ENCODE measurements at regions not wholly inside any gene's neighbourhood (a gene's known extent, or its start where the extent isn't known, plus 50 kb on each side); places are given as distances from the start of the nearest gene placed in this dataset.
"Not testable (repeated sequence)": the region's sequence is repeated elsewhere in the genome, so short reads cannot be mapped to it uniquely, and the experiment has no call there.

DNA sequence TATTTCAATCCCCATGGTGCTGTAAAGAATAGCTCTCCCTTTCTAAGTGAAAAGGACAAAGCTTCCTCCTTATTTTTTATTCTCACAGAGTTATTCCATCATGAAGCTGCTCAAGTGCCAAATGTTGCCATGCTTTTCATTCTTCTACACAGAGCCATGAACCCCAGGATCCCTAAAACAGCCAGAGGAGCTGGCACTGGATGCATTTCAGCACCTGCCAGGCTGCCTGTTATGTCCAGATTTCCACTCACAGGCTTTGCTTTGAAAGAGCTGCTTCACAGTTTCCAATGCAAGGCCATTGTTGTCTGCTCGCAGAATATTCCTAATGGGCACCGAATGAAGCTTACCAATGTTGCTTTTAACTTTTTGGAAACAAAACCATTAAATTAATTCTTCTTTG lies 256.2 kb upstream of the NPSR1 start:
- DNase-seq = no peak

DNA sequence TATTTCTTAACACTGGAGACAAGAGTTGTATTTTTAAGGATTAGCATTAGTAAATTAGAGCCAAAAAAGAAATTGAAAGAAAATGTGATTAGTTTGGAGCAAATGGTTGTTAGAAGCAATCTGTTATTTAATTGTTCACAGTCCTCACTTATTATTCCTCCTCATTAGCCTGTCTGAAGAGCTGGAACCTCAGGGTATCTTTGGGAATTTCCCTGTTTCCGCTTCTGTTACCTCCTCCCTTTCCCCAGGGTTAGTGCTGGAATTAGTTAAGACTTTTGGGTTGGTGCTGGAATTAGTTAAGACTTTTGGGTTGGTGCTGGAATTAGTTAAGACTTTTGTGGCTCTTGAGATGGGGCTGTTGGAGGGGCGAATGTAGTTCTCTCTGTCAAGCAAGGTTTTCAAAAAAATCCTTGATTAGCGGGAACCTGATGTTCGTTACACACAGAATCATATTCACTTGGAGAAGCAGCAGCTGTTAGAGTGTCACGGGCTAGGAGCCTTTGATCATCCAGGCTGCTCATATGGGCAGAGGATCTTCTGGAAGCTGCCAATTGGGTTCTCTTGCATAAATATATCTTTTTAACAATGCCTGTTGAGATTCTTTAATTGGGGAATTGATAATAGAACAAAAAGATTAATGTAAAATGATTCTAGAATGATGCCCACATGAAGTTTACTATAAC lies 251.0 kb upstream of the NPSR1 start:
- DNase-seq = no peak

DNA sequence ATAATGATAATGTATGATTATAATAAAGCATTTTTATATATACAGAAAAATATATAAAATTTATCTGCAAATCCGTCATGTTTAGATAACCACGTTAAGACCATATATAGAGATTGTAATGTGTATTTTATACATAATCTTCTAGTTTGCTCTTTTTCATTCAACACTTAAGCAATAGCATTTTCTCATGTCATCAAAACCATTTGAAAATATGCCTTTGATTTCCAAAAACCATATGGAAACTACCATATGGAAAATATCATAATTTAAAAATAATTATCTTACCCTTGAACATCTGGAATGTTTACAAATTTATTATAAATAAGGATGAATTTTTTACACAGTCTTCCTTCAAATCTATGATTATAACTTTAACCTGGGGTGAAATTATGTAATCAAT lies 250.4 kb upstream of the NPSR1 start:
- no peak for DNase-seq

DNA sequence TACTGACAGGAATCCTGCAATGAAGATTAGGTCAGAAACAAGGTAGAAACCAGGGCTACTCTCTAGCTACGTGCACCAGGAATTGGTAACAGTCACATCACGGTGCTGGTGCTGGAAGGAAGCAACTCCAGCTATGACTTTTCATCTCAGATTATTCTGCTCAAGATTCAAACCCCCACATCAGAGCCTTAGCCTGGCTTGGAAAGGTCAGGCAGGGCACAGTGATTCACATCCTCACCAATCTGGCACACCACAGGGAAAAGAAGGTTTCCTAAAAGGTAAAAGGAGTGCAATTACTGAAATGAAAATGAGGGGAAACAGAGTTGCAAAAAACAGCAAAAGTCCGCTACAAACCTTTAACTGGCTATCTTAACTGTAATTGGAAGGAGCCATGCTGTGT lies 240.2 kb upstream of the NPSR1 start:
- no peak for DNase-seq

DNA sequence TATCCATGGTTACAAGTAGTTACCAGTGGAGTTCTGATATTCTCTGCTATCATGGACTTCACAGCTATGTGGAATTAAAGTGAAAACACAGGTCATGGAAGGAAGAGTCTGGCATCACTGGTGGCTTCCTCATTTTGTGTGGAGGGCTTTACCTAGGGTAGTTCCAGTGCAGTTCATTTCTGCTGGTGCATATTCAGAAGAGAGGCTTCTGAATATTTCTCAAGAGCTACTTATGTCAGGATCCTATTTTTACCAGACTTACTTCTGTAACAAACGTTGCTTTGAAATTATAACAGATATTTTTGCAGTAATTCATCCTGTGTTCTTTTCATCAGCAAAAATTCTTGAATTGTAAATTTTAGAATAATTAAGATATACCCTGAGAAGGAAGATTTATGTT lies 236.5 kb upstream of the NPSR1 start:
- no peak for DNase-seq

DNA sequence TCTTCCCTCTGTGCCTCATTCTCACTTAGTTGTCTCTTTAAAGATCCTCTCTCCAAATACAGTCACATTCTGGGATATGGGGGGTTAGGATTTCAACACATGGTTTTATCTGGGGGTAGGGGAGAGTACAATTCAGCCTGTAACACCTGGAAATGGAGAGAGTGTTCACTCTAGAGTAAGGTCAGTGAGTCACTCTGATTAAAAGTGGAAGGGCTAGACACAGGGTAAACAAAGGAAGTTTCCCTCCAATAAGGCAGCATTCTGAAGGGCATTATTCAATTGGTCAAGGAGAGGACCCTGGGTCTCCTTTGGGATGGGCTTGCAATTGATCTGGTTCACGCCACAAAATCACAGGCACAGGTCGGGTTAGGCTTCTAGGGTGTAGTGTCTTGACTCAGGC lies 232.8 kb upstream of the NPSR1 start:
- no peak for DNase-seq

DNA sequence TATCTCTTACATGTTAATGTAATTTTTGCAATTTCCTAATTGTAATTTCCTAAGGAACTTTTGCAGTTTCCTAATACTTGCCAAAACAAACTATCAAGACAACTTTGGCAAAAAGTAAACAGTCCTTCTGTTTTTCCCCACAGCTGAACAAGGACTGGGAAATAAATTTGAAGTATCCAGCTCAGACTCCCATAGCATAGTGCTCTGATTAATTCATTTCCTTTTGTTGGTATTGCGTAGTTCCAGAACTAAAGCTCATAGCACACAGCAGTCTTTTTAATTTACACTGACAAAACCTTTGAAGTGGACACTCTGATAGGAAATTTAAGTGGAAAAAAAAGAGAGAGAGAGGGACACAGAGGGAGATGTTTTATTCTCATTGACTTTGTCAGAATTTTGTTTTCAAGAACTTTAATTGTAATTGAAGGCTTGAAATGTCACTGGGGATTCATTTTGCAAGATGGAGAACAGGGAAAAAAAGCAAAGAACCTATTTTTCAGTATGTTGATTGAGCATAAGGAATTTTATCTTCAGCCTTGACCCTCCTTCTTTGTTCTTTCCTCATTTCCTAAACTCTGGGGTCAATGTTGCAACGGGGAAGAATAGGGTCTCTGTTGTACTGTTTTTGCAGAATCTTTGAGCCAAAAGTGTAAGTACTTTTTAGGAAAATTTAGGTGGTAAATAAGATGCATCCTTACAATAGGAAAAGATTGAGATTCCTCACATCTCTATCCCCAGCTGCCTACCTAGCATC lies 232.2 kb upstream of the NPSR1 start:
- DNase-seq = no peak

DNA sequence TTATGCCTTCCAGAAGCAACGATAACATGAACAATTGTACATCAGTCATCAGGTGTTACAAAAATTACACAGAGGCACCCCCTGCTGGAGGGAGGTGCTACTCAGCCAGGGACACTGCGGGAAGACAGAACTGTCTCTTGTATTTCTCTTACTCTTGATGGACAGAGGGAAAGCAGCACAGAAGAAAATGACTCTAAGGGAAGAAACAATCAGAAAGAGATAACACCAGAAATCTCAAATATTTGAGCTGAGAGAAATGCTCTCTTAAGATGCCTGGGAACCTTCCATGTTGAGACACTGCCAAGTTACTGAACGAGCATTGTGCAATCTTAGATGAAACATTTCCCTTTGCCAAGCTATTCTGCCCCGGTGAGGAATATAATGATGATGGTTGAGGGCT lies 227.6 kb upstream of the NPSR1 start:
- DNase-seq = no peak

DNA sequence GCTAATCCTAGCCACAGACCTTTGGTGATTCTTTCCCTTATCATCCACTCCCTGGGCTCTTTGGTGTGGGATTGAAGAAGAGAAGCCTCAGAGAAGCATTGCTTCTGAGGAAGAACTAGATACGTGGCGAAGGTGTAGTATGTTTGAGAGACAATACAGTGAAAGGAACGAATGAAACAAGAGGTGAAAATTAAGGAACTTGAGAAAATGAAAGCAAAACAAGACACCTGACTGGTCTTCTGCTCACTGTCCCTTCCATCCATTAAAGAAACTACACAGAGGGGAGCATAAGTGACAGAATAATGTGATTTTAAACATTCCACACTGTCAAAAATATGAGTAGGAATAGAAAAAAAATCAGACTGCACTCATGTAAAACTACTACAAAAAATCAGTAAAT lies 219.6 kb upstream of the NPSR1 start:
- DNase-seq = no peak

DNA sequence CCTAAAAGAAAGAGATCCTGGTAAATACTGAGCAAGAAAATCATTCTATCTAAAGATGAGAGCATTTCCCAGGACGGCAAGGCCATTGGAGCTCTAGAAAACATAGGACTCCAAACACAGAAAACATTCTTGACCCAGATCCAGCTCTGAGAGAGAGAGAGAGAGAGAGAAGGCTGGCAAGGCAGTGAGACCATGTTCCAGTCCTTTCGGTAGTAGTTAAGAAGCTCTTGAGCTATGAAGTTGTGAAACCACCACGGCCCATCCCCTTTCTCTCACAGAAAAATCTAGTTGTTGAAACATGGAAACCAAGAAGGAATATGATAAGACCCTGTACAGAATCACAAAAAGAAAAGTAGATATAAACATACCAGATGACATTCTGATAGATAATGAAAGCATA lies 212.4 kb upstream of the NPSR1 start:
- no peak for DNase-seq

DNA sequence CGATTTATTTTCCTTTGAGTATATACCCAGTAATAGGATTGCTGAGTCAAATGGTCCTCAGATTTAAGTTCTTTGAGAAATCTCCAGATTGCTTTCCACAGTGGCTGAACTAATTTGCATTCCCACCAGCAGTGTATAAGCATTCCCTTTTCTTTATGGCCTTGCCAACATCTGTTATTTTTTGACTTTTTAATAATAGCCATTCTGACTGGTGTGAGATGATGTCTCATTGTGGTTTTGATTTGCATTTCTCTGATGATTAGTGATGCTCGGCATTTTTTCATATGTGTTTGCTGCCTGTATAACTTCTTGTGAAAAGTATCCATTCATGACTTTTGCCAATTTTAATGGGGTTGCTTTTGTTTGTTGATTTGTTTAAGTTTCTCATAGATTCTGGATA lies 209.5 kb upstream of the NPSR1 start:
- DNase-seq = not testable (repeated sequence)

DNA sequence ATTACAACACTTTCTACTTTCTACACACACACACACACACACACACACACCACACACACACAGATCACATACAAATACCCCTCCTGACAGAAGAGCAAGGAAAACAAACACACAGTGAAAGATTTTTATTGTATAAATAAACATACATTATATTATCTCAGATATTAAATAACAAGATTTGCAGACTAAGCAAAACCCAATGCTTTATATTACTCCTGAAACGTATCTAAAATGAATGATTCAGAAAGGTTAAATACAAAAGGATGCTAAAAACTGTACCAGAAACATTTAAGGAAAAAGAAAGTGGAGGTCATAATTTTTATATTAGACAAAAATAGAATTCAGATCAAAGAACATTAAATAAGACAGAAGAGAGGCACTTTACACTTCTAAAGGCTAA lies 208.3 kb upstream of the NPSR1 start:
- DNase-seq = no peak

DNA sequence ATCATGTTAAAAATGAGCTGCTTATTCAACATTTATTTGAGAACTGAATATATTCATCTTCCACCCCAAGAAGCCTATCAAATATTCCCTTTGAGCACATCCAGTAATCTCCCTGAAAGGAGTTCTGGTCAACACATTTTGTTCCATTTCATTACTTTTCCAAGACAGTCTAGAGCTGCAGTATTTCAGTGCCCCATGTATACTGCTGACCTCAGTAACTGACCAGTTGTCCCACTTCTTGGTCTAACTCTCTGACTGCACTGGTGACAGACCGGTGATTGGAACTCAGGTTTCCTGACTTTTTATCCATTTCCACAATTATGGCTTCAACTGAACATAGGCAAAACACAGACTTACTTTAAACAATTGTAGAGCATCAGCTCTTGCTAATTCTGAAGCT lies 206.8 kb upstream of the NPSR1 start:
- DNase-seq = no peak

DNA sequence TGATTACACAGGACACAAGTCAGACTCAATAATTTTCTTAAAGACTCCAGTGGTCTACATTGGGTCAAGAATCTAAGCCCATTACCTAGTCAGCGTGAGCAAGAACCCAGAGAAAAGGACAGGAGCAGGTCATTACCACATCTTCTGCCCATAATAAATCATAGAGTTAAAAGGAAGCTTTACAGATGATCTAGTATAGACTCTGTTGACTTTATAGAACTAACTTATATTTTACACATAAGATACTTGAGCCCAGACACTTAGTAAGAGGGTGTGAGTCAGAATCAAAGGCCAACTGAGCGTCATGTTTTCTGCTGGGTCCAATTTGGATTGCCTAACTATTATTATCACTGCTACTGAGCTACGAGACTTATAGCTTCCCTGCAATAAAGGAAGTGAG lies 206.1 kb upstream of the NPSR1 start:
- DNase-seq = no peak

DNA sequence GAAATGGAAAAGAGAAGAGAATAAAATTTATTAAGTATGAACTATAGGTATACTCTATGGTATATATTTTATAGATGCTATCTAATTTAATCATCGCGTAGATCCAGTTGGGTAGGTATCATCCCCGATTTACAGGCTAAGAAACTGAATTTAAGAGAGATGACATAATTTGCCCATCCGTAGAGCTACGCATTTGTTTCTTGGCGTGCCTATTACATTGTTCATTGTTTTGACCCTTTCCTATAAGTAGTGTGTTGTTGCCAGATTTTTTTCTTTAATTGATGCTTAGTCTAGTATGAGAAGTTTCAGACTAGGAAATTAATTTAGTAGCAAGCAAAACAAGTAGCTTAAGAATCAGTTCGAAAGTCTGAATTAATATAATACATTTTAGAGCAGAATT lies 205.7 kb upstream of the NPSR1 start:
- DNase-seq = no peak

DNA sequence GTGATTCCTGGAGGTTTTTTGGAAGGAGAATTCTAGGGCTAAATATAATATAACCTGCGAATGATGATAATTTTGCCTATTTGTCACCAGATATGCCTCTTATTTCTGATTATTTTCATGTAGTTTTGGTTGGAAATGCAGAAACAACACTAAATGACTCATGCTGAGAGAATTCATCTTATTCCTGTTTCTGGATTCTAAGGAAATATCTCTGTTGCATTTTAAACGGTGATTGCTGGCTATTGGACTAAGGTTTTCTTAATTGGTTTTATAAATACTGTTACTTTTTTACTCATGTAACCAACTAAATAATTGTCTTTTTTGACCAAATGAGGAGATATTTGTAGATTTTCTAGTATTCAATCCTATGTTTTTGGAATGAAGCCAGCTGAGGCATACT lies 204.9 kb upstream of the NPSR1 start:
- no peak for DNase-seq

DNA sequence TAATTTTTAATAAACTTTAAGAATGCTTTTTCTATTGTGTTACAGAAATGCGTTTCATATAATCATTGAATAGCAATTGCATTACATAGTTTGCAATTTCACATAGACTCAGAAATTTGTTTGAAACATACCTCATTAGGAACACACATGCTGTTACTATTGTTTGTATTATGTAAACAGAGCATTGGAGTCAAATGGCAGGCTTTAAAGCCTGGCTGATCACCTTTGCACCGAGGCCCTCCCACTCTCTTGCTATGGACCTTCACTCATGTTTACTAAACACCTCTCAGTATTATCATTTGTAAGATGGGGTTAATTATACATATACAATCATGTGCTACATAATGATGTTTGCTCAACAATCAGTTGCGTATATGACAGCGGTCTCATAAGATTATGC lies 203.6 kb upstream of the NPSR1 start:
- DNase-seq = no peak

DNA sequence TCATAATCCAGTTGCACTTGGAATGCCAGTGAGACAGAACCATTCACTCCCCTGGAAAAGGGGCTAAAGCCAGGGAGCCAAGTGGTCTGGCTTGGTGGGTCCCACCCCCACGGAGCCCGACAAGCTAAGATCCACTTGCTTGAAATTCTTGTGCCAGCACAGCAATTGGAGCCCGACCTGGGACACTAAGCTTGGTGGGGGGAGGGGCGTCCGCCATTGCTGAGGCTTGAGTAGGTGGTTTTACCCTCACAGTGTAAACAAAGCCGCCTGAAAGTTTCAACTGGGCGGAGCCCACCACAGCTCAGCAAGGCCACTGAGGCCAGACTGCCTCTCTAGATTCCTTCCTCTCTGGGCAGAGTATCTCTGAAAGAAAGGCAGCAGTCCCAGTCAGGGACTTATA lies 200.7 kb upstream of the NPSR1 start:
- DNase-seq = no peak

DNA sequence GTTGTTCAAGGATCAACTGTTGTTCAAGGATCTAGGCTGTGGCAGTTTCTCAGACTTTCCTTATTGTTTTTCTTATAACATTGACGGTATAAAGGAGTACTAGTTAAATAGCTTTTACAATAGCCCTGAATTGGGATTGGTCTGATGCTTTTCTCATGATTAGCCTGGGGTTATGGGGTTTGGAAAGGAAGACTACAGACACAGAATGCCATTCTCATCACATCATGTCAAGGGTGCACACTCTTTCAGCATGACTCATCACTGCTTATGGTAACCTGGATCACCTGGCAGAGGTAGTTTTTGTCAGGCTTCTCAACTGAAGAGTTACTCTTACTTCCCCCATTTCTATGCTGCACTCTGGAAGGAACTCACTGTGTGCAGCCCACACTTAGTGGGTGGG lies 194.2 kb upstream of the NPSR1 start:
- no peak for DNase-seq

DNA sequence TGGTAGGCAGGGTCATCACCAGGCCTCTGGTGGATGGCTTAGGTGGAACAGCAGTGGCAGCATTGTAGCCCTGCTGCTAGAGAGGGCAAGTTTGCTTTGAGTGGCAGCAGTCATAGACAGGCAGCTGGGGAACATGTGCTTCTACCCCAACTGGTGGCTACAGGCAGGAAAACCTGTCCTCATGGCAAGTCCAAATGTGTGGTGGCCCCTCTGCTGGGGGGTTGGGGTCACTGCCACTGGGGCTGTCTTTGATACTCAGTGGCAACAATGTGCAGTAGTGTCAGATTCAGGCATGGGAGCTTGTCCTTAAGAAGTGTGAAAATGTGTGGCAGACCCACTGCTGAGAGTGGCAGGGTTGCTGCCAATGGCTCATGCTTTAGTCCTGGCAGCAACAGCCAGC lies 186.2 kb upstream of the NPSR1 start:
- DNase-seq = no peak

DNA sequence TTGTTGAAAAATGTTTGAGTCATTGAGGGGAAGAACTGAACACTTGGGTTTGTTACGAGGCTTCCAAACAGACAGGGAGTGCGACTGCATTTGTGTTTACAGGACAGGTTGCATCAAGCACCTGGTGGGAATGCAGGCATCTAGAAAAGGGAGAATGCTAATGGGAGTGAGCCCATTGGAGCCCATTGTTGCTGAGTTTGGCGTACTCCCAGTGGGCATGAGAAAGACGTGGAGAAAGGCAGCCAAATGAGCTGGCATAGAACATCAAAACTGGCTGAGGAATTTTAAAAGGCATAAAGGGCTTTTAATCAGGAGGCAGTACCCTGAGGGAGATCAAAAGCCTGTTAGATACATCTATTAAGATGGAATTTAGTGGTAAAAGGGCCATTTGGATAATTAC lies 171.6 kb upstream of the NPSR1 start:
- peak; percentile 97 for DNase-seq

DNA sequence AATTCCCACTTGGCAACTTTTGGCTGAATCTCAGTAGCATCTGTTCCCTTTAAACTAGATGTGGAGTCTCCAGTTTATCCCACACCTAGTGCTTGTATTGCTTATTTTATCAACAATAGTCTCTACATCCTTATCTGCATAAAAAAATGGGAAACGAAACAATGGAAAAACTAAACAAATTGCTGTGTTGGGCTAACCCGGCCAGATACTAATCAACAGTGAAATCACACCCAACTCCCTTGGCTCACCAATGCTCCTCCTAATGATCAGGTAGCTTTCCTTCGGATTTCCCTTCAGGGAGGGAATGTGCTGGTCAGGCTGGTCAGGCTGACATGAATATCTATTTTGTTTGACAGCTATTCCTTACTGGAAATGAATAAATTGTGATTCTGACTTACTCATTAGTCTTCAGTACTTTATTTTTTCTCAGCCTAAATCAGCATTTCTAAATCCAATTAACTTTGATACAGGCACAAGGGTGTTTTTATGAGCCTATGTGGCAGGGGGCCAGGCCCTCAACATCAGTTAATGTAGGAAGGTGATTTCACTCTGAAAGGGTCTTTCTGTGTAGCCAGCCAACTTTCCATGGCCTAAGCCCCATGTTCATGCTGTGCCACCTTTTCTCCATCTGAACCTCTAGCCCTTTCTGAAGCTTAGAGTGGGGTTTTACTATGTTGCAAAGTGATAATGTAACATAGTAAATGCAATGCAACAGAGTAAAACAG lies 170.5 kb upstream of the NPSR1 start:
- peak; percentile 86 for DNase-seq

DNA sequence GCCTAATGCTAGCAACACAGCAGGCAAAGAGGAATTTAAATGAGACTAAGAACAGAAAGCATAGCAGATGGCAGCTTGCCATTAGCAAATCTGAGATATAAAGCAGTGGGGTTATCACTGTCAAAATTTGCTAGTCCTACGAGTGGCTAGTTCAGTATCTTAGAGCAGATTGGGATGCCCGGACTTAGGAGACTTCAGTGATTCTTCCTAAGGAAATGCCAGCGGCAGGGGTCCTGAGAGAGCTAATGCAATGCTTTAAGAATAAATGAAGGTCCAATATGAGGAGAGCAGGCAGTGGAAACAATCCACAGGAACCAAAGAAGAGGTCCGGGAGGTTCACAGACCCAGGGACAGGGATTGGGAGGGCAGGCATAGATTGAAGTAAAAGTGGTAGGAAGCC lies 169.3 kb upstream of the NPSR1 start:
- no peak for DNase-seq

DNA sequence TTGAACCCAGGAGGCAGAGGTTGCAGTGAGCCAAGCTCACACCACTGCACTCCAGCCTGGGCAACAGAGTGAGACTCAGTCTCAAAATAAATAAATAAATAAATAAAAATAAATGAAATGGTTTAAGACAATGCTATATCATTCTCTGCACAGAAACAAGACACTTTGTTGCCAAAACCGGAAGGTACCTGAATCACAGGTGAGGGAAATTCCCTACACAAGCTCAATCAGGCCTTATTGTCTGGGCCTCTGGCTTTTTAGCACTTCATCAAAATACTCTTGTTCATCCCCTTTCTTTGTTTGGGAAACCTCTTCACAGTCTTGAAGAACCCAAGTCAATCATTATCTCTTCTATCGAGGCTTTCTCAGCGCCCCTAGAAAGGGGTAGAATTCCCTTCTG lies 166.1 kb upstream of the NPSR1 start:
- DNase-seq = no peak
